Gastrocnemius medialis (tissue), 4 donors: ENCODE measurements at regions not wholly inside any gene's neighbourhood (a gene's known extent, or its start where the extent isn't known, plus 50 kb on each side); places are given as distances from the start of the nearest gene placed in this dataset.

ENCODE experiments used
- CTCF ChIP-seq, 5 experiments: fragments of 450-650 bp in 3 of 5; fragments of 200-600 bp in 2 of 5; sonication (generic) in 2 of 5; IDR thresholded peaks in 4 of 5; conservative IDR thresholded peaks in 1 of 5; 1 replicate in 4 of 5; 2 replicates in 1 of 5; pipeline ENCODE4 v1.5.1; 2016 to 2019; ENCODE audit warnings: antibody characterized with exemption in 5 of 5, mild to moderate bottlenecking in 3 of 5, moderate library complexity in 3 of 5
- POLR2A ChIP-seq, 2 donors: fragments of 450-650 bp; IDR thresholded peaks; one replicate each; pipeline ENCODE4 v1.6.1; 2017; ENCODE audit warnings: antibody characterized with exemption in 2 of 2, mild to moderate bottlenecking in 2 of 2, moderate library complexity in 2 of 2

- no peak for TF ChIP-seq CTCF (IDR thresholded peaks at IDR 0.05 in 4 of 5, conservative IDR thresholded peaks at IDR 0.05 in 1 of 5)
- TF ChIP-seq POLR2A (IDR thresholded peaks at IDR 0.05) = no peak
Measured at GRCh38 chr18:51248685-51249084, 51.2 kb upstream of the MEX3C start.
